Lung (tissue), 11 donors: ENCODE measurements at regions not wholly inside any gene's neighbourhood (a gene's known extent, or its start where the extent isn't known, plus 50 kb on each side); places are given as distances from the start of the nearest gene placed in this dataset.

Source experiments
- ATAC-seq: fragments of 200-7000 bp; cut with Tn5 transposase; one replicate; pipeline ENCODE4 v1.9.1; 2020; ENCODE audit warnings: moderate number of reproducible peaks; ENCODE audit not compliant: insufficient read depth, low FRiP score
- DNase-seq, 3 donors: peaks; one replicate each; pipeline ENCODE4 v3.0.0-alpha.2; 2013 to 2017
- H3K27ac ChIP-seq, 2 donors: one replicate each; pipeline ENCODE4 v1.5.1; 2013; ENCODE audit warnings: mild to moderate bottlenecking in 2 of 2, moderate library complexity in 2 of 2, control low read depth in 1 of 2, inconsistent platforms in 1 of 2, low read depth in 1 of 2, low read length in 1 of 2
- H3K27me3 ChIP-seq, 3 donors: one replicate each; pipeline ENCODE4 v1.5.1; 2013; ENCODE audit warnings: low read length in 2 of 3; ENCODE audit not compliant: control insufficient read depth in 3 of 3, insufficient read depth in 3 of 3
- H3K36me3 ChIP-seq, 4 donors: one replicate each; pipeline ENCODE4 v1.5.1; 2013; ENCODE audit warnings: low read length in 4 of 4, mild to moderate bottlenecking in 1 of 4, moderate library complexity in 1 of 4; ENCODE audit not compliant: control insufficient read depth in 4 of 4, insufficient read depth in 4 of 4
- H3K4me1 ChIP-seq, 5 donors: one replicate each; pipeline ENCODE4 v1.5.1; 2013; ENCODE audit warnings: low read length in 5 of 5, mild to moderate bottlenecking in 2 of 5, moderate library complexity in 1 of 5; ENCODE audit not compliant: control insufficient read depth in 5 of 5, insufficient read depth in 5 of 5
- H3K4me3 ChIP-seq: one replicate; pipeline ENCODE4 v1.5.1; 2013; ENCODE audit warnings: mild to moderate bottlenecking, control low read depth, moderate library complexity
- H3K9ac ChIP-seq, 2 donors: one replicate each; pipeline ENCODE4 v1.5.1; 2013; ENCODE audit warnings: low read length in 2 of 2, control low read depth in 1 of 2; ENCODE audit not compliant: insufficient read depth in 1 of 2
- H3K9me3 ChIP-seq, 4 donors: one replicate each; pipeline ENCODE4 v1.5.1; 2013; ENCODE audit warnings: low read length in 3 of 4, mild to moderate bottlenecking in 1 of 4, moderate library complexity in 1 of 4; ENCODE audit not compliant: control insufficient read depth in 4 of 4, insufficient read depth in 3 of 4
- WGBS, 2 donors: extraction: QIAGEN DNeasy Blood & Tissue Kit; methylation state at CpG; one replicate each; pipeline ENCODE4 v1.1.7; 2013; 5-methylcytosine and 5-hydroxymethylcytosine counted together
- TF ChIP-seq, protein P1 (sequence below): IDR thresholded peaks from 2 replicates; pipeline ENCODE4 v1.5.1; 2012; ENCODE audit warnings: mild to moderate bottlenecking; ENCODE audit errors: control extremely low read depth, extremely low read depth
- donor health status: control.
- donor health status: control.
- donor health status: Bipolar disorder and iron deficiency.
- donor health status: healthy.
- donor health status: DM: yes; HTN: yes; CAD: no.

DNA sequence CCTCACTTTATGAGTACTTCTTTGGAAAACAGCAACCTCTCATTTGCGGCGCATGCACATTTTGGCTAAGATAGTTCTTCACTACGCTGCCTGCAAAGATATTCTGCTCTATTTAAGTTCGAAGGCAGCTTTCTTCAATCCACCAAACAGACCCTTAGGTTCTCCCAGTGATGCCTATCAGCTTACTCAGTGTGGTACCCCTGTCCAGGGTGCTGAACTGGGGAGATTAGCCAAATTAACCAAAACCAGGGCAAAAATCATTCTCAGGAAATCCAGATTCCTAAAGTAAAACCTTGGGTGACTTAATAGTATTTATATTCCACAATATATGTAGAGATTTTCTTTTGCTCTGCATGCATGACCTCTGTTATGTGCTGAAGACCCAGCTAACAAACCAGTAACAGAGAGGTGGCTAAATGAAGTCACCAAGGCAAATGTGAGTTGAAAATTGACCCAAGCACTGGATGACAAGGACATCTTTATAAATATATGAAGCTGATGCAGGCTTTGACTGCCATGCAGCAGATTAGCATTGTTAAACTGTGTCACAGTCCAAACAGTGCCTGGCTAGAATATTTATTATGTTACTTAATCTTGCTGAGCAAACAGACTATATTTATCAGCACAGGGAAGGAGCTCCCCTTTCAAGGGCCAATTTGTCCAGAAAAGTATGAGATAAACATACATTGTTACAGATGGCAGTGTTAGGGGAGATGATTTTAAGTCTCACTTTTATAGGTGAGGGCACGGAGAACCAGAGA is 418.2 kb downstream of the STIM2 start:
- no peak overlapping the region for H3K9ac ChIP-seq
- no peak for ATAC-seq
- peaks cover 0 to 5% (median 0%) of the 10 kb centered on the region in 4 donors for H3K9me3 ChIP-seq
- H3K36me3 ChIP-seq, result no peaks in the 10 kb centered on the region
- no peak overlapping the region for H3K4me3 ChIP-seq
- H3K27me3 ChIP-seq, result no peaks in the 10 kb centered on the region
- no peaks in the 10 kb centered on the region for H3K4me1 ChIP-seq
- DNase-seq, result peak; percentile 62 to 74 (median 68)
- H3K27ac ChIP-seq, result no peak overlapping the region
- TF ChIP-seq, protein P1, sequence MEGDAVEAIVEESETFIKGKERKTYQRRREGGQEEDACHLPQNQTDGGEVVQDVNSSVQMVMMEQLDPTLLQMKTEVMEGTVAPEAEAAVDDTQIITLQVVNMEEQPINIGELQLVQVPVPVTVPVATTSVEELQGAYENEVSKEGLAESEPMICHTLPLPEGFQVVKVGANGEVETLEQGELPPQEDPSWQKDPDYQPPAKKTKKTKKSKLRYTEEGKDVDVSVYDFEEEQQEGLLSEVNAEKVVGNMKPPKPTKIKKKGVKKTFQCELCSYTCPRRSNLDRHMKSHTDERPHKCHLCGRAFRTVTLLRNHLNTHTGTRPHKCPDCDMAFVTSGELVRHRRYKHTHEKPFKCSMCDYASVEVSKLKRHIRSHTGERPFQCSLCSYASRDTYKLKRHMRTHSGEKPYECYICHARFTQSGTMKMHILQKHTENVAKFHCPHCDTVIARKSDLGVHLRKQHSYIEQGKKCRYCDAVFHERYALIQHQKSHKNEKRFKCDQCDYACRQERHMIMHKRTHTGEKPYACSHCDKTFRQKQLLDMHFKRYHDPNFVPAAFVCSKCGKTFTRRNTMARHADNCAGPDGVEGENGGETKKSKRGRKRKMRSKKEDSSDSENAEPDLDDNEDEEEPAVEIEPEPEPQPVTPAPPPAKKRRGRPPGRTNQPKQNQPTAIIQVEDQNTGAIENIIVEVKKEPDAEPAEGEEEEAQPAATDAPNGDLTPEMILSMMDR, result no peak
- WGBS, 2 donors, result 59 to 60% methylated on average over 5 of the region's 5 CpGs

DNA sequence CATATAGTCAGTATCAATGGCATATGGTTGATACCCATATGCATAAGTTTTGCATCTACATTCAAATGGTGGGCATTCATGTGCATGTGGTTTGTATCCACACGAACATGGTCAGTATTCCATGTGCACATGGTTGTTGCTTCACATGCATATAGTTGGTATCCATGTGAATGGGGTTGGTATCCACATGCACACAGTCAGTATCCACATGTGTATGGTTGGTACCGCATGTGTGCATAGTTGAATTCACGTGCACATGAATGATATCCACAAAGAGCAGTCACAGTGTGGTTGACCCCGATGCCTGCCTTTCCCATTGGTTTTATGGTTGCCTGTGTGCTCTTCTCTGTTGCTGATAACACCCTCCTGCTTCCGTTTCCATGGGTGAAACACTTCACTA is 427.9 kb downstream of the STIM2 start:
- ATAC-seq, result no peak
- Histone ChIP-seq H3K9me3 (no peaks in the 10 kb centered on the region), H3K27me3 (no peaks in the 10 kb centered on the region), H3K36me3 (no peaks in the 10 kb centered on the region), H3K27ac (no peak overlapping the region), H3K9ac (no peak overlapping the region), H3K4me3 (no peak overlapping the region), H3K4me1 (no peaks in the 10 kb centered on the region)
- no peak for DNase-seq
- TF ChIP-seq, protein P1, result no peak
- WGBS, 2 donors, result 83 to 87% methylated on average over 5 of the region's 5 CpGs

DNA sequence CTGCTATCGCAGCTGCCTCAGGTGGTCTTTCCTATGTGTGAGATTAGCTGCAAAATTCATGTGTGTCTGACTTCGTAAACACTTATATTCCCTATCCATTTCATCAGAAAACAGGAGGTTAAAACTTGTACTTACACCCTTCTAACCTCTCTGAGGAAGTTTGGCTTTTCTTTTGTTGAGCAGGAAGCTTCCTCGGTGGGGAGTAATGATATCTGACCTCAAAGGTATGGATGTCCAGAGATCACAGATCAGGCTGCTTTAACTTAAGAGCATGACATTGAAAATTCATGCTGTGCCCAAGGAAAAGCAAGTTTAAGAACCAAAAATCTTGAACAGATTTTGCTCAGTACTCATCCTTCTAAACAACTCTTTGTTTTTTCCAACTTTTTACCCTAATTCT is 429.1 kb downstream of the STIM2 start:
- WGBS, 2 donors, result 56 to 61% methylated on average over 3 of the region's 3 CpGs
- ATAC-seq (no peak), DNase-seq (no peak)
- no peak overlapping the region for H3K27ac ChIP-seq
- TF ChIP-seq, protein P1, result no peak
- no peaks in the 10 kb centered on the region for H3K9me3 ChIP-seq
- H3K4me1 ChIP-seq, result no peaks in the 10 kb centered on the region
- H3K4me3 ChIP-seq, result no peak overlapping the region
- no peak overlapping the region for H3K9ac ChIP-seq
- no peaks in the 10 kb centered on the region for H3K27me3 ChIP-seq
- H3K36me3 ChIP-seq, result no peaks in the 10 kb centered on the region

DNA sequence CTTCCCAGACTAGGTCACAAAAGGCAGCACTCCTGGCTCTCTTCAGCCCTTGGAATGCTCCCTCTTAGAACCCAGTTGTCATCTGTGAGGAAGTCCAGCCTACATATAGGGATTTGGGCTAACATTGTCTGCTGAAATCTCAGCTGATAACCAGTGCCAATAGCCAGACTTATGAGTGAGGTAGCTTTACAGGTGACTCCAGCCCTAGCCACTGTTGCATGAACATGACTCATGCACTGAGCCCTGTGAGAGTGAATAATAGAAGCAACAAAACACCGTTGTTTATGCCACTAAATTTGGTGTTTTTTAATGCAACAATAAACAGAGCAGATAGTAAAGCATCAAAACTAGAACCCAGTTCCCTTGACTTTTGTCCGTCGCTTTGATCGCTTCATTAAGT is 433.2 kb downstream of the STIM2 start:
- Histone ChIP-seq H3K4me3 (no peak overlapping the region), H3K36me3 (no peaks in the 10 kb centered on the region), H3K4me1 (no peaks in the 10 kb centered on the region), H3K27me3 (no peaks in the 10 kb centered on the region), H3K9me3 (no peaks in the 10 kb centered on the region), H3K9ac (no peak overlapping the region), H3K27ac (no peak overlapping the region)
- 70 to 71% methylated on average over 4 of the region's 4 CpGs for WGBS, 2 donors
- no peak for ATAC-seq
- TF ChIP-seq, protein P1, result no peak
- DNase-seq, result no peak
